Body of pancreas (tissue), 4 donors: ENCODE measurements at regions not wholly inside any gene's neighbourhood (a gene's known extent, or its start where the extent isn't known, plus 50 kb on each side); places are given as distances from the start of the nearest gene placed in this dataset.

Source experiments
- ATAC-seq: fragments of 150-250 bp; one replicate; pipeline ENCODE4 v1.9.1; 2016
- DNase-seq, 4 donors: peaks; one replicate each; pipeline ENCODE4 v3.0.0-alpha.2; 2019
- H3K27ac ChIP-seq, 4 donors: fragments of 200-600 bp; sonication (generic); 1 replicate in 3 of 4; 2 replicates in 1 of 4; pipeline versions ENCODE4 v1.5.1 to v1.6.1; 2016 to 2019; ENCODE audit warnings: mild to moderate bottlenecking in 1 of 4, mixed read lengths in 1 of 4, moderate library complexity in 1 of 4
- H3K27me3 ChIP-seq, 2 donors: fragments of 200-600 bp; sonication (generic); one replicate each; pipeline ENCODE4 v1.6.0; 2016; ENCODE audit warnings: mild to moderate bottlenecking in 1 of 2
- H3K36me3 ChIP-seq, 2 donors: fragments of 200-600 bp; sonication (generic); replicated peaks in 1 of 2; 2 replicates each; pipeline ENCODE4 v1.5.1; 2016; ENCODE audit warnings: low read depth in 2 of 2; ENCODE audit not compliant: insufficient read depth in 1 of 2
- H3K4me1 ChIP-seq: fragments of 200-600 bp; sonication (generic); one replicate; pipeline ENCODE4 v1.6.0; 2016
- H3K4me3 ChIP-seq, 2 donors: fragments of 200-600 bp; sonication (generic); 1 replicate in 1 of 2; 2 replicates in 1 of 2; pipeline ENCODE4 v1.5.1; 2016 to 2019
- H3K9me3 ChIP-seq, 3 donors: fragments of 200-600 bp; sonication (generic); 1 replicate in 2 of 3; 2 replicates in 1 of 3; pipeline ENCODE4 v1.5.1; 2016
- POLR2A ChIP-seq, 3 donors: fragments of 450-650 bp; IDR thresholded peaks; one replicate each; pipeline ENCODE4 v1.6.1; 2016; ENCODE audit warnings: antibody characterized with exemption in 3 of 3, mild to moderate bottlenecking in 2 of 3
- WGBS, 2 donors: methylation state at CpG; one replicate each; pipeline ENCODE4 v1.1.5; 2017; 5-methylcytosine and 5-hydroxymethylcytosine counted together
- intact Hi-C: fragments of 100-400 bp; cut with DNase I; formaldehyde crosslinking; loops from one replicate; pipeline ENCODE4 v1.15.1; 2023
- TF ChIP-seq, protein P1 (sequence below), 7 experiments: fragments of 450-650 bp in 4 of 7; fragments of 200-600 bp in 3 of 7; sonication (generic) in 3 of 7; IDR thresholded peaks; one replicate each; pipeline ENCODE4 v1.5.1; 2016 to 2019; ENCODE audit warnings: antibody characterized with exemption in 7 of 7

GRCh38 chr10:4488904-4489303 lies 337.1 kb upstream of the AKR1E2 start:
- no peaks in the 10 kb centered on the region for H3K9me3 ChIP-seq
- H3K4me3 ChIP-seq, result no peak overlapping the region
- 6 to 7% methylated on average over 1 of the region's 1 CpG for WGBS, 2 donors
- no peak for ATAC-seq
- H3K4me1 ChIP-seq, result no peaks in the 10 kb centered on the region
- H3K36me3 ChIP-seq, result no peaks in the 10 kb centered on the region
- TF ChIP-seq POLR2A (IDR thresholded peaks at IDR 0.05), result no peak
- TF ChIP-seq, protein P1, sequence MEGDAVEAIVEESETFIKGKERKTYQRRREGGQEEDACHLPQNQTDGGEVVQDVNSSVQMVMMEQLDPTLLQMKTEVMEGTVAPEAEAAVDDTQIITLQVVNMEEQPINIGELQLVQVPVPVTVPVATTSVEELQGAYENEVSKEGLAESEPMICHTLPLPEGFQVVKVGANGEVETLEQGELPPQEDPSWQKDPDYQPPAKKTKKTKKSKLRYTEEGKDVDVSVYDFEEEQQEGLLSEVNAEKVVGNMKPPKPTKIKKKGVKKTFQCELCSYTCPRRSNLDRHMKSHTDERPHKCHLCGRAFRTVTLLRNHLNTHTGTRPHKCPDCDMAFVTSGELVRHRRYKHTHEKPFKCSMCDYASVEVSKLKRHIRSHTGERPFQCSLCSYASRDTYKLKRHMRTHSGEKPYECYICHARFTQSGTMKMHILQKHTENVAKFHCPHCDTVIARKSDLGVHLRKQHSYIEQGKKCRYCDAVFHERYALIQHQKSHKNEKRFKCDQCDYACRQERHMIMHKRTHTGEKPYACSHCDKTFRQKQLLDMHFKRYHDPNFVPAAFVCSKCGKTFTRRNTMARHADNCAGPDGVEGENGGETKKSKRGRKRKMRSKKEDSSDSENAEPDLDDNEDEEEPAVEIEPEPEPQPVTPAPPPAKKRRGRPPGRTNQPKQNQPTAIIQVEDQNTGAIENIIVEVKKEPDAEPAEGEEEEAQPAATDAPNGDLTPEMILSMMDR (IDR thresholded peaks at IDR 0.05), result no peak
- intact Hi-C loops, result no loop called here
- H3K27me3 ChIP-seq, result no peaks in the 10 kb centered on the region
- H3K27ac ChIP-seq, result no peak overlapping the region
- DNase-seq, result no peak

- no peak for ATAC-seq
- no peak overlapping the region for H3K4me3 ChIP-seq
- TF ChIP-seq POLR2A (IDR thresholded peaks at IDR 0.05), result no peak
- TF ChIP-seq, protein P1 (IDR thresholded peaks at IDR 0.05), result no peak
- no peaks in the 10 kb centered on the region for H3K36me3 ChIP-seq
- no peaks in the 10 kb centered on the region for H3K4me1 ChIP-seq
- no peaks in the 10 kb centered on the region for H3K27me3 ChIP-seq
- DNase-seq, result no peak
- intact Hi-C loops, result no loop called here
- no peaks in the 10 kb centered on the region for H3K9me3 ChIP-seq
- WGBS, 2 donors, result 60 to 64% methylated on average over 3 of the region's 3 CpGs
- H3K27ac ChIP-seq, result no peak overlapping the region
Observed at GRCh38 chr10:4485636-4486035, 340.4 kb upstream of the AKR1E2 start.

DNA sequence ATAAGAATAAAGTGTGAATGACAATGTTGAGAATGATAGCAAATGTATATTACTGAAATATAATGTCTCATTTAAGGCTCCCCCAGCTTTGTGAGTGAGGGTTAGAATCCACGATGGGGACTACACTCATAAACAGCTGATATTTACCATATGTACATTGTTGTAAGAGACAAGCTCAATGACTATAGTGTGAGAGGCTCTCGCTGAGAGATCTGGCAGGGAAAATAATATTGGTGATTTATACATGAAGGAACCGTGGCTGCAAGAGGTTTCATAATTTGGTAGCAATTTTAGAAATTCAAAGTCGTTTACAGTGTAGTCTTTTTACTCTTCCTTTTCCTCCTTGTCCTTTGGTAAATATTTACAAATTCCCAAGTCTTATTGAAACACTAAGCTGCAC lies 342.2 kb upstream of the AKR1E2 start:
- H3K4me3 ChIP-seq, result no peak overlapping the region
- ATAC-seq (no peak), DNase-seq (no peak)
- H3K27ac ChIP-seq, result no peak overlapping the region
- WGBS, 2 donors, result 54 to 61% methylated on average over 4 of the region's 4 CpGs
- no peaks in the 10 kb centered on the region for H3K27me3 ChIP-seq
- H3K4me1 ChIP-seq, result no peaks in the 10 kb centered on the region
- TF ChIP-seq, protein P1 (IDR thresholded peaks at IDR 0.05), result no peak
- TF ChIP-seq POLR2A (IDR thresholded peaks at IDR 0.05), result no peak
- intact Hi-C loops, result no loop called here
- no peaks in the 10 kb centered on the region for H3K9me3 ChIP-seq
- H3K36me3 ChIP-seq, result no peaks in the 10 kb centered on the region

DNA sequence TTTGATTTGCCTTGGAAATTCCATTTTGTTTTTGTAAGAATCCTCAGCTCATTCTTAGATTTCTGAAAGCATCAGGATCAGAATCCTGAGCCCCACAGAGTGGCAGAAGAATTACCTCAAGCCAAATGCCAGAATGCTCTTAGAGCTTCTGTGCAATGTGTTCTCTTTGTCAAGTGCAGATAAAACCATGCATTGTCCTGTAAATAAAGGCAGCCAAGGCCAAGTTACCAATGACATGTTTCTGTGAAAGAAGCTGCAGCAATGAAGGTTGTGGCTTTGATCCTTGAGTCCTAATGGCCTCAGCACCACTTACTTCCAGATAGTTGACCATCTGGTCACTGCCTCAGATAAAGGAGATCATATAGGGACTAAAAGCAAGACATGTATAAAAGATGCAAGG lies 343.3 kb upstream of the AKR1E2 start:
- intact Hi-C loops, result no loop called here

GRCh38 chr10:4481192-4481591 lies 344.8 kb upstream of the AKR1E2 start:
- DNase-seq (no peak), ATAC-seq (no peak)
- no peaks in the 10 kb centered on the region for H3K36me3 ChIP-seq
- intact Hi-C loops, result no loop called here
- H3K27me3 ChIP-seq, result no peaks in the 10 kb centered on the region
- no peak overlapping the region for H3K4me3 ChIP-seq
- no peaks in the 10 kb centered on the region for H3K9me3 ChIP-seq
- H3K4me1 ChIP-seq, result no peaks in the 10 kb centered on the region
- TF ChIP-seq, protein P1 (IDR thresholded peaks at IDR 0.05), result no peak
- no peak for TF ChIP-seq POLR2A (IDR thresholded peaks at IDR 0.05)
- no peak overlapping the region for H3K27ac ChIP-seq

More for the DNA sequence above, 343.3 kb upstream of the AKR1E2 start:
- Histone ChIP-seq H3K4me1 (no peaks in the 10 kb centered on the region), H3K27ac (no peak overlapping the region), H3K4me3 (no peak overlapping the region), H3K27me3 (no peaks in the 10 kb centered on the region), H3K9me3 (no peaks in the 10 kb centered on the region), H3K36me3 (no peaks in the 10 kb centered on the region)
- TF ChIP-seq, protein P1 (IDR thresholded peaks at IDR 0.05), result no peak
- TF ChIP-seq POLR2A (IDR thresholded peaks at IDR 0.05), result no peak
- DNase-seq (no peak), ATAC-seq (no peak)
